Sigmoid colon (tissue), 6 donors: ENCODE measurements at regions not wholly inside any gene's neighbourhood (a gene's known extent, or its start where the extent isn't known, plus 50 kb on each side); places are given as distances from the start of the nearest gene placed in this dataset.

ENCODE experiments used
- DNase-seq: peaks from one replicate; pipeline ENCODE4 v3.0.0-alpha.2; 2019
- H3K27ac ChIP-seq, 4 donors: fragments of 200-600 bp; sonication (generic); one replicate each; pipeline ENCODE4 v1.5.1; 2016 to 2019; ENCODE audit warnings: mild to moderate bottlenecking in 1 of 4
- H3K27me3 ChIP-seq, 3 donors: fragments of 200-600 bp; sonication (generic); one replicate each; pipeline ENCODE4 v1.5.1; 2019; ENCODE audit warnings: mild to moderate bottlenecking in 1 of 3
- H3K36me3 ChIP-seq, 4 donors: fragments of 200-600 bp; sonication (generic); one replicate each; pipeline ENCODE4 v1.5.1; 2016 to 2019
- H3K4me1 ChIP-seq, 4 donors: fragments of 200-600 bp; sonication (generic); one replicate each; pipeline ENCODE4 v1.5.1; 2017 to 2019
- H3K4me3 ChIP-seq, 4 donors: fragments of 200-600 bp; sonication (generic); one replicate each; pipeline ENCODE4 v1.5.1; 2017 to 2019; ENCODE audit warnings: mild to moderate bottlenecking in 2 of 4, moderate library complexity in 1 of 4
- H3K9me3 ChIP-seq, 4 donors: fragments of 200-600 bp in 3 of 4; sonication (generic) in 3 of 4; one replicate each; pipeline versions ENCODE4 v1.5.1 to v1.6.1; 2013 to 2019
- EP300 ChIP-seq, 4 donors: sonication (generic); formaldehyde crosslinking; IDR thresholded peaks; one replicate each; pipeline ENCODE4 v1.6.1; 2017; ENCODE audit warnings: antibody characterized with exemption in 4 of 4
- POLR2A ChIP-seq, 2 donors: fragments of 450-650 bp; IDR thresholded peaks; one replicate each; pipeline ENCODE4 v1.6.1; 2016; ENCODE audit warnings: antibody characterized with exemption in 2 of 2, mild to moderate bottlenecking in 2 of 2, moderate library complexity in 2 of 2
- POLR2AphosphoS5 ChIP-seq, 4 donors: sonication (generic); formaldehyde crosslinking; IDR thresholded peaks; one replicate each; pipeline ENCODE4 v1.6.1; 2017; ENCODE audit warnings: antibody characterized with exemption in 4 of 4
- WGBS, 2 donors: extraction: QIAGEN DNeasy Blood & Tissue Kit; methylation state at CpG; one replicate each; pipeline ENCODE4 v1.1.7; 2013; 5-methylcytosine and 5-hydroxymethylcytosine counted together
- intact Hi-C: fragments of 100-400 bp; cut with DNase I; formaldehyde crosslinking; loops from one replicate; pipeline ENCODE4 v1.15.1; 2023
- TF ChIP-seq, protein P1 (sequence below), 4 experiments: fragments of 450-650 bp in 3 of 4; fragments of 200-600 bp in 1 of 4; IDR thresholded peaks; one replicate each; pipeline ENCODE4 v1.5.1; 2016 to 2019; ENCODE audit warnings: antibody characterized with exemption in 4 of 4, mild to moderate bottlenecking in 3 of 4, moderate library complexity in 2 of 4
- donor health status: healthy with polysubstance abuse.
- donor health status: healthy.

DNA sequence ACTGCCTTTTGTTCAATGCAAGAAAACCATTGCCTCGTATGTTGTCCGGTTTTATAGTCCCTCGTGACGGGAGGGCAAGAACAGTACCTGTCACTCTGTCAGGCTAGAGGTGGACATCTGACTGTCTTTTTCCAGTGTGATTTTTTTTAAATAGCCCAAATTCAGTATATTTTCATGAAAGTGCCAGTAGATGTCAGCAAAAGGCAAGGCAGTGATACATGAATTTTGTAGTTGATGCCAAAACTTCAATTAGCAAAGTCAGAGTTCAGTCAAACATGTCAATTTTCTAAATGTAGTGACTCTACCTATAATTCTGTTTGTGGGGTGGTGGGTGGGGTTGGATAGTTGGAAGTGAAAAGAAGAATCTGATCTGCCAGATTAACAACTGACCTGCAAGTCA is 296.0 kb upstream of the MC4R start:
- TF ChIP-seq, protein P1, sequence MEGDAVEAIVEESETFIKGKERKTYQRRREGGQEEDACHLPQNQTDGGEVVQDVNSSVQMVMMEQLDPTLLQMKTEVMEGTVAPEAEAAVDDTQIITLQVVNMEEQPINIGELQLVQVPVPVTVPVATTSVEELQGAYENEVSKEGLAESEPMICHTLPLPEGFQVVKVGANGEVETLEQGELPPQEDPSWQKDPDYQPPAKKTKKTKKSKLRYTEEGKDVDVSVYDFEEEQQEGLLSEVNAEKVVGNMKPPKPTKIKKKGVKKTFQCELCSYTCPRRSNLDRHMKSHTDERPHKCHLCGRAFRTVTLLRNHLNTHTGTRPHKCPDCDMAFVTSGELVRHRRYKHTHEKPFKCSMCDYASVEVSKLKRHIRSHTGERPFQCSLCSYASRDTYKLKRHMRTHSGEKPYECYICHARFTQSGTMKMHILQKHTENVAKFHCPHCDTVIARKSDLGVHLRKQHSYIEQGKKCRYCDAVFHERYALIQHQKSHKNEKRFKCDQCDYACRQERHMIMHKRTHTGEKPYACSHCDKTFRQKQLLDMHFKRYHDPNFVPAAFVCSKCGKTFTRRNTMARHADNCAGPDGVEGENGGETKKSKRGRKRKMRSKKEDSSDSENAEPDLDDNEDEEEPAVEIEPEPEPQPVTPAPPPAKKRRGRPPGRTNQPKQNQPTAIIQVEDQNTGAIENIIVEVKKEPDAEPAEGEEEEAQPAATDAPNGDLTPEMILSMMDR (IDR thresholded peaks at IDR 0.05), result no peak
- no peak for TF ChIP-seq EP300 (IDR thresholded peaks at IDR 0.05)
- TF ChIP-seq POLR2AphosphoS5 (IDR thresholded peaks at IDR 0.05), result no peak
- TF ChIP-seq POLR2A (IDR thresholded peaks at IDR 0.05), result no peak
- WGBS, 2 donors, result 85 to 89% methylated on average over 4 of the region's 4 CpGs

DNA sequence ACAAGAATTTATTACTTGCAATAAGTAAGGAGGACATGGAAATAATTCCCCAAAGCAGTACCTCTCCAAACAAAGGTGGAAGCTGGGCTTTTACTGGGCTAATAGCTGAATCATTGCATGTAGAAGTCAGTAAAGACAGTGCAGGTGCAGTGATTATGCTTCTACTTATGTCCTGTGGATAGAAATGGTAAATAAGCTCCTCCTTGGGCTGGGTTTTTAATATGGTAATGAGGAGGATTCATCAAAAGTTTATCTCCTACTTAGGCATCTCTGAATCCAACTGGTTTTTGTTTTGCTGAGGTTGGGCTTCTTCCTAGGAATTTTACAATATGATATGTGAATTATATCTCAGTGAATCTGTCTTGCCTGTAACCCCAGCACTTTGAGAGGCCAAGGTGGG is 297.4 kb upstream of the MC4R start:
- Histone ChIP-seq H3K4me1 (no peaks in the 10 kb centered on the region), H3K36me3 (no peaks in the 10 kb centered on the region), H3K9me3 (no peaks in the 10 kb centered on the region), H3K4me3 (no peak overlapping the region), H3K27me3 (no peaks in the 10 kb centered on the region), H3K27ac (no peak overlapping the region)
- intact Hi-C loops, result no loop called here
- no peak for DNase-seq
- TF ChIP-seq EP300 (IDR thresholded peaks at IDR 0.05) (no peak), POLR2AphosphoS5 (IDR thresholded peaks at IDR 0.05) (no peak), POLR2A (IDR thresholded peaks at IDR 0.05) (no peak)
- TF ChIP-seq, protein P1 (IDR thresholded peaks at IDR 0.05), result no peak

More for the DNA sequence above, 296.0 kb upstream of the MC4R start:
- no peaks in the 10 kb centered on the region for H3K9me3 ChIP-seq
- H3K27ac ChIP-seq, result no peak overlapping the region
- H3K27me3 ChIP-seq, result no peaks in the 10 kb centered on the region
- no peak overlapping the region for H3K4me3 ChIP-seq
- H3K4me1 ChIP-seq, result no peaks in the 10 kb centered on the region
- intact Hi-C loops, result no loop called here
- no peak for DNase-seq
- H3K36me3 ChIP-seq, result no peaks in the 10 kb centered on the region

DNA sequence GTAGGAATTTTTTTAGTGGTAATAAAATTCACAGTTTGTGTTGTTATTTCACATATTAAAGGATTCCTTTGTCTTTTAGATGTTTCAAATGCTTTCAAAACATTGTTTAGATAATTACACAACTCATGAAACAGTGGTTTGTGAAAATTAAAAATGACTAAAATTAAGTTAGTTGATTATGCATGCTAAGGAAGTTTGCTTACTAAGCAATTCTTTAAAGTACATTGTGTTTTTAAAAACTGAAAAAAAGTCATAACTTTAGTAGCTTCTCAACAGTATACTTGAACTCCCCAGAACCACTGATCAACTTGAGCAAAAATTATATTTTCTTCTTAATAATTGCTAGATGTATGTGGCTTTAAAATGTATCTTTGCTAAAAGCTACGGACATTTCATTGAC is 298.4 kb upstream of the MC4R start:
- Histone ChIP-seq H3K4me3 (no peak overlapping the region), H3K9me3 (no peaks in the 10 kb centered on the region), H3K27me3 (no peaks in the 10 kb centered on the region), H3K36me3 (no peaks in the 10 kb centered on the region), H3K4me1 (no peaks in the 10 kb centered on the region), H3K27ac (no peak overlapping the region)
- no peak for DNase-seq
- intact Hi-C loops, result no loop called here
- 84 to 86% methylated on average over 1 of the region's 1 CpG for WGBS, 2 donors
- TF ChIP-seq EP300 (IDR thresholded peaks at IDR 0.05) (no peak), POLR2A (IDR thresholded peaks at IDR 0.05) (no peak), POLR2AphosphoS5 (IDR thresholded peaks at IDR 0.05) (no peak)
- TF ChIP-seq, protein P1 (IDR thresholded peaks at IDR 0.05), result no peak

DNA sequence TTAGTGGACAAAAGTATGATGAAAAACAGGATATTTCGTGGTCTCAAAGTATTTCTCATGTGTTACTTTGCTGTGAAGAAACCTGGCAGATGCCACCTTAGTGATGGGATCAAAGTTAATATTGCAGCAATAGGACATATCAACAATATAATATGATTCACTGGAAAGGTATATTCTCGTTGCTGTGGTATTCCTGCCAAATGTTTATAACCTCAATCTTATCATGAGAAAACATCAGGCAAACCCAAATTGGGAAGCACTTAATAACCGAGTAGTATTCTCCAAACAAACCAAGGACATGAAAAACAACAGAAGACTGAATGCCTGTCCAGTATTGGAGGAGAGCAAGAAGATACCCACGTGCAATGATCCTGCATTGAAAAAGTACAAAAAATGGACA is 302.6 kb upstream of the MC4R start:
- H3K4me1 ChIP-seq, result no peaks in the 10 kb centered on the region
- intact Hi-C loops, result no loop called here
- H3K27me3 ChIP-seq, result no peaks in the 10 kb centered on the region
- TF ChIP-seq, protein P1 (IDR thresholded peaks at IDR 0.05), result no peak
- no peak overlapping the region for H3K27ac ChIP-seq
- no peak overlapping the region for H3K4me3 ChIP-seq
- 29 to 62% methylated on average over 4 of the region's 4 CpGs for WGBS, 2 donors
- H3K36me3 ChIP-seq, result no peaks in the 10 kb centered on the region
- DNase-seq, result no peak
- no peaks in the 10 kb centered on the region for H3K9me3 ChIP-seq

DNA sequence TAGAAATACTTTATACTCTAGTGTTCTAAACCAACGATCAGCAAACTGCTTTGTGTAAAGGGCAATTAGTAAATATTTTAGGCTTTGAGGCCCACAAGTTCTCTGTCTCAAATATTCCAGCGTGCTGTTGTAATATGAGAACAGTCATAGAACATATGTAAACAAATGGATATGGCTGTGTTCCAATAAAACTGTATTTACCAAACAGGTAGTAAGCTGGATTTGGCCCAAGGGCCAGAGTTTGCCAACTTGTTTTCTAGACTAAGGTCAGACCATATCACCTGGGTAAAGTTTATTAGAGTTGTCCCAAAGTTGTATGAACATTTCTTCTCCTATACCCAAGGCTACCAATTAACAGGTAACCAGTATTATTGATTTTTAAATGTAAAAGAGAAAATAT is 303.2 kb upstream of the MC4R start:
- TF ChIP-seq, protein P1 (IDR thresholded peaks at IDR 0.05), result no peak
- no peak for TF ChIP-seq POLR2A (IDR thresholded peaks at IDR 0.05)
- TF ChIP-seq EP300 (IDR thresholded peaks at IDR 0.05), result no peak
- TF ChIP-seq POLR2AphosphoS5 (IDR thresholded peaks at IDR 0.05), result no peak
- no peaks in the 10 kb centered on the region for H3K36me3 ChIP-seq
- no peaks in the 10 kb centered on the region for H3K4me1 ChIP-seq
- H3K27me3 ChIP-seq, result no peaks in the 10 kb centered on the region
- H3K27ac ChIP-seq, result no peak overlapping the region
- H3K4me3 ChIP-seq, result no peak overlapping the region
- H3K9me3 ChIP-seq, result no peaks in the 10 kb centered on the region
- DNase-seq, result no peak
- intact Hi-C loops, result no loop called here
- WGBS, 2 donors, result 23 to 65% methylated on average over 2 of the region's 2 CpGs
